H9 (cell line): ENCODE measurements at regions not wholly inside any gene's neighbourhood (a gene's known extent, or its start where the extent isn't known, plus 50 kb on each side); places are given as distances from the start of the nearest gene placed in this dataset.

Experiments used
- DNase-seq: peaks from one replicate; pipeline ENCODE4 v3.0.0-alpha.2; 2017
- H2AFZ ChIP-seq: one replicate; pipeline ENCODE4 v1.6.1; 2013; ENCODE audit warnings: mild to moderate bottlenecking, low read length, control low read depth, moderate library complexity
- H2AK5ac ChIP-seq: 2 replicates; pipeline ENCODE4 v1.6.1; 2013; ENCODE audit warnings: low read length, control low read depth, mixed read lengths; ENCODE audit not compliant: insufficient read length
- H2BK120ac ChIP-seq: one replicate; pipeline ENCODE4 v1.6.1; 2013; ENCODE audit warnings: low read depth, mild to moderate bottlenecking, low read length, control low read depth, inconsistent platforms; ENCODE audit not compliant: poor library complexity, severe bottlenecking
- H2BK12ac ChIP-seq: 2 replicates; pipeline ENCODE4 v1.6.1; 2013; ENCODE audit warnings: low read length, control low read depth, mixed read lengths, low read depth; ENCODE audit not compliant: insufficient read length
- H2BK15ac ChIP-seq: 2 replicates; pipeline ENCODE4 v1.6.1; 2013; ENCODE audit warnings: low read depth, low read length, control low read depth
- H2BK20ac ChIP-seq: one replicate; pipeline ENCODE4 v1.6.1; 2013; ENCODE audit warnings: low read depth, mild to moderate bottlenecking, low read length, control low read depth, inconsistent platforms; ENCODE audit not compliant: poor library complexity, severe bottlenecking
- H2BK5ac ChIP-seq: 2 replicates; pipeline ENCODE4 v1.6.1; 2013; ENCODE audit warnings: low read length, control low read depth, mixed read lengths; ENCODE audit not compliant: insufficient read length
- H3K14ac ChIP-seq: 2 replicates; pipeline ENCODE4 v1.6.1; 2013; ENCODE audit warnings: low read length, control low read depth; ENCODE audit not compliant: insufficient read depth
- H3K18ac ChIP-seq: 2 replicates; pipeline ENCODE4 v1.6.1; 2013; ENCODE audit warnings: low read depth, mild to moderate bottlenecking, mixed read lengths, low read length, control low read depth; ENCODE audit not compliant: insufficient read length
- H3K23ac ChIP-seq: 2 replicates; pipeline ENCODE4 v1.6.1; 2013; ENCODE audit warnings: low read length, control low read depth, mixed read lengths, low read depth; ENCODE audit not compliant: insufficient read length
- H3K23me2 ChIP-seq: 2 replicates; pipeline ENCODE4 v1.6.1; 2013; ENCODE audit warnings: low read depth, mild to moderate bottlenecking, mixed read lengths, low read length, control low read depth; ENCODE audit not compliant: insufficient read length, poor library complexity, severe bottlenecking
- H3K27ac ChIP-seq: 2 replicates; pipeline ENCODE4 v1.5.1; 2013; ENCODE audit warnings: low read length, control low read depth, mixed read lengths, low read depth; ENCODE audit not compliant: insufficient read length
- H3K27me3 ChIP-seq: 2 replicates; pipeline ENCODE4 v1.6.1; 2013; ENCODE audit warnings: low read length, control low read depth, inconsistent platforms; ENCODE audit not compliant: insufficient read depth
- H3K4ac ChIP-seq: 2 replicates; pipeline ENCODE4 v1.6.1; 2013; ENCODE audit warnings: low read depth, mild to moderate bottlenecking, control low read depth, inconsistent platforms, low read length, moderate library complexity
- H3K4me1 ChIP-seq: 2 replicates; pipeline ENCODE4 v1.6.1; 2013; ENCODE audit warnings: low read length, control low read depth, inconsistent platforms; ENCODE audit not compliant: insufficient read depth
- H3K4me2 ChIP-seq: 2 replicates; pipeline ENCODE4 v1.6.1; 2013; ENCODE audit warnings: low read length, control low read depth, mixed read lengths; ENCODE audit not compliant: insufficient read length, insufficient read depth
- H3K56ac ChIP-seq: 2 replicates; pipeline ENCODE4 v1.6.1; 2013; ENCODE audit warnings: low read depth, mild to moderate bottlenecking, mixed read lengths, low read length, control low read depth; ENCODE audit not compliant: insufficient read length
- H3K79me1 ChIP-seq: 2 replicates; pipeline ENCODE4 v1.6.1; 2013; ENCODE audit warnings: low read depth, mild to moderate bottlenecking, moderate library complexity, low read length, control low read depth, inconsistent platforms; ENCODE audit not compliant: insufficient read depth, poor library complexity, severe bottlenecking
- H3K79me2 ChIP-seq: 2 replicates; pipeline ENCODE4 v1.6.1; 2013; ENCODE audit warnings: low read length, control low read depth, inconsistent platforms; ENCODE audit not compliant: insufficient read depth
- H3K9ac ChIP-seq: 2 replicates; pipeline ENCODE4 v1.6.1; 2013; ENCODE audit warnings: low read length, control low read depth, mixed read lengths; ENCODE audit not compliant: insufficient read length; ENCODE audit errors: extremely low read depth
- H3K9me3 ChIP-seq: one replicate; pipeline ENCODE4 v1.6.1; 2013; ENCODE audit warnings: low read depth, low read length, inconsistent platforms; ENCODE audit not compliant: control insufficient read depth
- H3T11ph ChIP-seq: one replicate; pipeline ENCODE4 v1.6.1; 2013; ENCODE audit warnings: mild to moderate bottlenecking, low read length, control low read depth, inconsistent platforms
- H4K20me1 ChIP-seq: one replicate; pipeline ENCODE4 v1.6.1; 2013; ENCODE audit not compliant: control insufficient read depth, insufficient read length, insufficient read depth
- H4K5ac ChIP-seq: 2 replicates; pipeline ENCODE4 v1.6.1; 2013; ENCODE audit warnings: low read depth, mild to moderate bottlenecking, mixed read lengths, low read length, control low read depth; ENCODE audit not compliant: insufficient read length
- H4K8ac ChIP-seq: replicated peaks from 2 replicates; pipeline ENCODE4 v1.6.1; 2013; ENCODE audit warnings: low read length, control low read depth, mixed read lengths, low read depth; ENCODE audit not compliant: insufficient read length
- H4K91ac ChIP-seq: 2 replicates; pipeline ENCODE4 v1.6.1; 2013; ENCODE audit warnings: low read depth, mild to moderate bottlenecking, moderate library complexity, mixed read lengths, low read length, control low read depth; ENCODE audit not compliant: insufficient read length
- H3K27ac Mint-ChIP-seq, 3 experiments: 2 replicates in 2 of 3; 3 replicates in 1 of 3; pipeline ENCODE4 v1.8.0; 2020 to 2021; ENCODE audit warnings: mixed read lengths in 3 of 3, mild to moderate bottlenecking in 1 of 3, moderate library complexity in 1 of 3
- H3K27me3 Mint-ChIP-seq: 2 replicates; pipeline ENCODE4 v1.8.0; 2021; ENCODE audit warnings: low read depth, mild to moderate bottlenecking, moderate library complexity, mixed read lengths
- H3K36me3 Mint-ChIP-seq, 3 experiments: 2 replicates in 2 of 3; 3 replicates in 1 of 3; pipeline ENCODE4 v1.8.0; 2020 to 2021; ENCODE audit warnings: low read depth in 3 of 3, mixed read lengths in 3 of 3; ENCODE audit not compliant: insufficient read depth in 1 of 3
- H3K4me1 Mint-ChIP-seq, 2 experiments: 2 replicates each; pipeline ENCODE4 v1.8.0; 2020; ENCODE audit warnings: mixed read lengths in 2 of 2
- H3K4me3 Mint-ChIP-seq, 2 experiments: 2 replicates in 1 of 2; 3 replicates in 1 of 2; pipeline ENCODE4 v1.8.0; 2020 to 2021; ENCODE audit warnings: mild to moderate bottlenecking in 2 of 2, mixed read lengths in 2 of 2, moderate library complexity in 1 of 2
- H3K9me3 Mint-ChIP-seq, 2 experiments: 2 replicates in 1 of 2; 3 replicates in 1 of 2; pipeline ENCODE4 v1.8.0; 2020; ENCODE audit warnings: mild to moderate bottlenecking in 2 of 2, mixed read lengths in 2 of 2, moderate library complexity in 1 of 2
- WGBS: extraction: QIAGEN DNeasy Blood & Tissue Kit; methylation state at CpG from one replicate; pipeline ENCODE4 v1.1.7; 2013; ENCODE audit warnings: missing lambda C conversion rate, low lambda C conversion rate, mixed read lengths; ENCODE audit not compliant: insufficient read length; ENCODE audit errors: extremely low coverage; 5-methylcytosine and 5-hydroxymethylcytosine counted together
- TF ChIP-seq, protein P1 (sequence below): fragments of 200-600 bp; sonication (generic); conservative IDR thresholded peaks from 3 replicates; pipeline ENCODE4 v1.8.0; 2021; ENCODE audit warnings: antibody characterized with exemption, mild to moderate bottlenecking

DNA sequence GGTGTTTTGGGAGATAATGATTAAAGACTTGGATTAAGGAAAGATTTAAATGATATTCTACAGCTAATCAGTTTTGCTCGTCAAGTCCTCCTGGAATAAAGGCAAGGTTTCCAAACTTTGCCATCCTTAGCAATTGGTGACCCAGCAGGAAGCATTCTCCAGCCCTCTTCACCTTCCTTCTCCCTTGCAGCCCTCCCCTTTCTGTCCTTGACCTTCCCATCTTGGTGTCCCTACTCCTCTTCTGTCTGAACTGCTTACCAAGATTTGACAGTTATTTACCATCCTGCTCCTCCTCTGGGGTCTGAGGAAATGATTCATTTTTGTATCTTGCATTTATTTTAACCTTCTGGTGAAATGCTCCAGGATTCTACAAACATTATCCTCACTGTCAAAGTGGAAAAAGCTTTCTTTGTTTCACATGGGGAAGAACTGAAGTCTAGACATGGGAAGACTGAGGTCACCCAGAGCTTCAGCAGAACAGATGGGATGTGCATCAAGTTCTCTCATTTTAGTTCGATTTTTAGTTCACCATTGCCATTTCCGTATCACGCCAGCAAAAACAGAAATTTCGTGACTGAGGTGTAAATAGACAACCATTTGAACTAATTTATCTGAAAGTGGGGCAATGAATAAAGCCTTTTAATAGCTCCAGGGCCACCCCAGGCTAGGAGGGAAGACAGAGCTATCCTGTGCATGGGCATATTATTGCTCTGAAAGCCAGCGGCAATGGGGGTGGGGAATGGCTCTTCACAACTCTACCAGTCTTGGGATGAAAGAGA lies 504.4 kb upstream of the PLXNA2 start:
- Histone ChIP-seq H2AK5ac (no peak overlapping the region), H2BK12ac (no peak overlapping the region), H3K18ac (no peak overlapping the region), H3K79me2 (no peaks in the 10 kb centered on the region), H2BK15ac (no peak overlapping the region), H3K9me3 (no peaks in the 10 kb centered on the region), H4K5ac (no peak overlapping the region), H2BK5ac (no peak overlapping the region), H4K8ac (no peak overlapping the region), H3K4ac (no peak overlapping the region), H3K4me2 (no peak overlapping the region), H4K20me1 (no peaks in the 10 kb centered on the region), H2BK20ac (no peak overlapping the region), H3K4me1 (no peaks in the 10 kb centered on the region), H3K23ac (no peak overlapping the region), H3K9ac (no peak overlapping the region), H3K56ac (no peak overlapping the region), H2BK120ac (no peak overlapping the region), H3K27ac (no peak overlapping the region), H3K23me2 (no peaks in the 10 kb centered on the region), H3K27me3 (no peaks in the 10 kb centered on the region), H4K91ac (no peak overlapping the region), H3K14ac (no peak overlapping the region), H3K79me1 (no peaks in the 10 kb centered on the region), H2AFZ (no peak overlapping the region), H3T11ph (no peak overlapping the region)
- no peaks in the 10 kb centered on the region for H3K9me3 Mint-ChIP-seq
- TF ChIP-seq, protein P1, sequence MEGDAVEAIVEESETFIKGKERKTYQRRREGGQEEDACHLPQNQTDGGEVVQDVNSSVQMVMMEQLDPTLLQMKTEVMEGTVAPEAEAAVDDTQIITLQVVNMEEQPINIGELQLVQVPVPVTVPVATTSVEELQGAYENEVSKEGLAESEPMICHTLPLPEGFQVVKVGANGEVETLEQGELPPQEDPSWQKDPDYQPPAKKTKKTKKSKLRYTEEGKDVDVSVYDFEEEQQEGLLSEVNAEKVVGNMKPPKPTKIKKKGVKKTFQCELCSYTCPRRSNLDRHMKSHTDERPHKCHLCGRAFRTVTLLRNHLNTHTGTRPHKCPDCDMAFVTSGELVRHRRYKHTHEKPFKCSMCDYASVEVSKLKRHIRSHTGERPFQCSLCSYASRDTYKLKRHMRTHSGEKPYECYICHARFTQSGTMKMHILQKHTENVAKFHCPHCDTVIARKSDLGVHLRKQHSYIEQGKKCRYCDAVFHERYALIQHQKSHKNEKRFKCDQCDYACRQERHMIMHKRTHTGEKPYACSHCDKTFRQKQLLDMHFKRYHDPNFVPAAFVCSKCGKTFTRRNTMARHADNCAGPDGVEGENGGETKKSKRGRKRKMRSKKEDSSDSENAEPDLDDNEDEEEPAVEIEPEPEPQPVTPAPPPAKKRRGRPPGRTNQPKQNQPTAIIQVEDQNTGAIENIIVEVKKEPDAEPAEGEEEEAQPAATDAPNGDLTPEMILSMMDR, result no peak
- H3K27ac Mint-ChIP-seq, result no peak overlapping the region
- H3K4me1 Mint-ChIP-seq, result no peaks in the 10 kb centered on the region
- H3K36me3 Mint-ChIP-seq, result no peaks in the 10 kb centered on the region
- no peak overlapping the region for H3K4me3 Mint-ChIP-seq
- H3K27me3 Mint-ChIP-seq, result no peaks in the 10 kb centered on the region
- no peak for DNase-seq
- WGBS, result no CpG with 5 or more reads among the region's 6 CpGs
